GM18498 (cell line): ENCODE measurements at regions not wholly inside any gene's neighbourhood (a gene's known extent, or its start where the extent isn't known, plus 50 kb on each side); places are given as distances from the start of the nearest gene placed in this dataset.
A peak's percentile ranks its signal among the peaks of the same experiment; 100 is the strongest.
"Not testable (repeated sequence)": the region's sequence is repeated elsewhere in the genome, so short reads cannot be mapped to it uniquely, and the experiment has no call there.

Experiments
- ATAC-seq: cut with Tn5 transposase; IDR thresholded peaks from one replicate; pipeline ENCODE4 v1.9.1; 2021; ENCODE audit warnings: mild to moderate bottlenecking, moderate library complexity; ENCODE audit not compliant: unreplicated experiment

- ATAC-seq: no peak
Measured at GRCh38 chr6:135644394-135644793, 146.9 kb upstream of the AHI1 start.

GRCh38 chr6:135647521-135647920 lies 150.0 kb upstream of the AHI1 start:
- ATAC-seq: no peak

- peak; percentile 98 for ATAC-seq
Measured at GRCh38 chr6:135651964-135652755, 154.6 kb upstream of the AHI1 start.

GRCh38 chr6:135655055-135655454 lies 157.5 kb upstream of the AHI1 start:
- ATAC-seq: no peak

GRCh38 chr6:135657207-135657606 lies 159.7 kb upstream of the AHI1 start:
- ATAC-seq: no peak

- no peak for ATAC-seq
Measured at GRCh38 chr6:135658481-135658880, 160.9 kb upstream of the AHI1 start.

- ATAC-seq: peak; percentile 47
Measured at GRCh38 chr6:135658916-135659315, 161.4 kb upstream of the AHI1 start.

GRCh38 chr6:135664527-135664926 lies 167.0 kb upstream of the AHI1 start:
- ATAC-seq: no peak

GRCh38 chr6:135665935-135666334 lies 168.4 kb upstream of the AHI1 start:
- ATAC-seq: no peak

- ATAC-seq: no peak
Measured at GRCh38 chr6:135667691-135668455, 170.3 kb upstream of the AHI1 start.

- ATAC-seq: no peak
Measured at GRCh38 chr6:135672256-135672655, 174.7 kb upstream of the AHI1 start.

- no peak for ATAC-seq
Measured at GRCh38 chr6:135673501-135674309, 176.2 kb upstream of the AHI1 start.

GRCh38 chr6:135675026-135675425 lies 176.5 kb upstream of the PDE7B start:
- no peak for ATAC-seq

GRCh38 chr6:135675862-135676261 lies 175.6 kb upstream of the PDE7B start:
- ATAC-seq: no peak

GRCh38 chr6:135680964-135681913 lies 170.3 kb upstream of the PDE7B start:
- ATAC-seq: no peak

- ATAC-seq: no peak
Measured at GRCh38 chr6:135686784-135687301, 164.7 kb upstream of the PDE7B start.

- ATAC-seq: not testable (repeated sequence)
Measured at GRCh38 chr6:135688476-135688875, 163.0 kb upstream of the PDE7B start.

GRCh38 chr6:135692426-135692825 lies 159.1 kb upstream of the PDE7B start:
- ATAC-seq: no peak

GRCh38 chr6:135693811-135694370 lies 157.6 kb upstream of the PDE7B start:
- ATAC-seq: no peak

GRCh38 chr6:135699705-135700104 lies 151.8 kb upstream of the PDE7B start:
- ATAC-seq: no peak
